Natural killer cell (primary cell): ENCODE measurements at regions not wholly inside any gene's neighbourhood (a gene's known extent, or its start where the extent isn't known, plus 50 kb on each side); places are given as distances from the start of the nearest gene placed in this dataset.

Source experiments
- ATAC-seq, 3 donors: fragments of 150-1000 bp in 2 of 3; fragments of 200-7000 bp in 1 of 3; cut with Tn5 transposase; 1 replicate in 1 of 3; 2 replicates in 2 of 3; pipeline ENCODE4 v1.10.0; 2021; ENCODE audit warnings: mild to moderate bottlenecking in 2 of 3, moderate library complexity in 2 of 3
- DNase-seq, 2 donors: peaks; one replicate each; pipeline versions ENCODE4 v3.0.0 to v3.0.0-alpha.2; 2013 to 2021; ENCODE audit warnings: mixed read lengths in 1 of 2
- H3K27ac ChIP-seq: one replicate; pipeline ENCODE4 v1.5.1; 2013; ENCODE audit warnings: mild to moderate bottlenecking, low read length
- H3K27me3 ChIP-seq: one replicate; pipeline ENCODE4 v1.6.1; 2013; ENCODE audit warnings: low read length; ENCODE audit not compliant: control insufficient read depth, insufficient read depth
- H3K36me3 ChIP-seq: one replicate; pipeline ENCODE4 v1.6.1; 2013; ENCODE audit warnings: low read length; ENCODE audit not compliant: control insufficient read depth, insufficient read depth
- H3K4me1 ChIP-seq: one replicate; pipeline ENCODE4 v1.6.1; 2013; ENCODE audit warnings: low read length; ENCODE audit not compliant: control insufficient read depth, insufficient read depth
- H3K4me3 ChIP-seq: one replicate; pipeline ENCODE4 v1.5.1; 2013; ENCODE audit warnings: low read length
- H3K9me3 ChIP-seq: one replicate; pipeline ENCODE4 v1.6.1; 2013; ENCODE audit warnings: low read length; ENCODE audit not compliant: control insufficient read depth, insufficient read depth
- H3K27ac Mint-ChIP-seq, 2 donors: one replicate each; pipeline ENCODE4 v1.8.0; 2022; ENCODE audit warnings: mild to moderate bottlenecking in 2 of 2, mixed read lengths in 2 of 2, moderate library complexity in 1 of 2
- H3K27me3 Mint-ChIP-seq, 2 donors: one replicate each; pipeline ENCODE4 v1.8.0; 2022; ENCODE audit warnings: low read depth in 2 of 2, mixed read lengths in 2 of 2
- H3K36me3 Mint-ChIP-seq: one replicate; pipeline ENCODE4 v1.8.0; 2022; ENCODE audit warnings: mixed read lengths
- H3K4me1 Mint-ChIP-seq, 2 donors: one replicate each; pipeline ENCODE4 v1.8.0; 2022; ENCODE audit warnings: mixed read lengths in 2 of 2
- H3K4me3 Mint-ChIP-seq: one replicate; pipeline ENCODE4 v1.8.0; 2022; ENCODE audit warnings: mild to moderate bottlenecking, moderate library complexity, mixed read lengths
- H3K9me3 Mint-ChIP-seq, 2 donors: one replicate each; pipeline ENCODE4 v1.8.0; 2022; ENCODE audit warnings: mixed read lengths in 2 of 2
- WGBS: methylation state at CpG from one replicate; pipeline ENCODE4 v1.1.7; 2013; ENCODE audit warnings: missing lambda C conversion rate; ENCODE audit not compliant: insufficient coverage; 5-methylcytosine and 5-hydroxymethylcytosine counted together
- intact Hi-C: fragments of 100-400 bp; cut with micrococcal nuclease; formaldehyde crosslinking; loops from one replicate; pipeline ENCODE4 v1.14.2; 2022
- TF ChIP-seq, protein P1 (sequence below): fragments of 200-600 bp; IDR thresholded peaks from one replicate; pipeline ENCODE4 v1.8.0; 2022; ENCODE audit warnings: antibody characterized with exemption

DNA sequence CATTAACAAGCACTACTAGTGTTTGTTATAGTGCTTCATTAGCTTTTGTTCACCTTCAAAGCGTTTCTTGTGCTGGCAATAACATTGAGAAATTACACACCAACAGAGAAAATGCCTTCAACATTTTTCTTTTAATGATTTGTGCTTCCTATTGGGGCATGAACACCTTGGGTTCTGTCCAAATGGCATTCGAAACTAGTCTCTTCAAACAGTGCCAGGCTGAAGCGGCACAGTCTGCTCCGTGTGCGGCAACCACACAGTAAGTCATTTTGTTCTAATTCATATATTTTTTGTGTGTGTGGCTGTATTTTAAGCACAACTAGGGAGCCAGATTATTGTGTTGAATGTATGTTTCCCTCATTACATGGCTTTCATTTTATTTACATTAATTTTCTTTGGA is 414.7 kb upstream of the SGCD start:
- Histone ChIP-seq H3K36me3 (no peaks in the 10 kb centered on the region), H3K9me3 (no peaks in the 10 kb centered on the region), H3K27ac (no peak overlapping the region), H3K4me1 (no peaks in the 10 kb centered on the region), H3K27me3 (no peaks in the 10 kb centered on the region), H3K4me3 (no peak overlapping the region)
- 84% methylated on average over 5 of the region's 5 CpGs for WGBS
- ATAC-seq (no peak), DNase-seq (no peak)
- intact Hi-C loops, result no loop called here
- H3K36me3 Mint-ChIP-seq, result no peaks in the 10 kb centered on the region
- TF ChIP-seq, protein P1, sequence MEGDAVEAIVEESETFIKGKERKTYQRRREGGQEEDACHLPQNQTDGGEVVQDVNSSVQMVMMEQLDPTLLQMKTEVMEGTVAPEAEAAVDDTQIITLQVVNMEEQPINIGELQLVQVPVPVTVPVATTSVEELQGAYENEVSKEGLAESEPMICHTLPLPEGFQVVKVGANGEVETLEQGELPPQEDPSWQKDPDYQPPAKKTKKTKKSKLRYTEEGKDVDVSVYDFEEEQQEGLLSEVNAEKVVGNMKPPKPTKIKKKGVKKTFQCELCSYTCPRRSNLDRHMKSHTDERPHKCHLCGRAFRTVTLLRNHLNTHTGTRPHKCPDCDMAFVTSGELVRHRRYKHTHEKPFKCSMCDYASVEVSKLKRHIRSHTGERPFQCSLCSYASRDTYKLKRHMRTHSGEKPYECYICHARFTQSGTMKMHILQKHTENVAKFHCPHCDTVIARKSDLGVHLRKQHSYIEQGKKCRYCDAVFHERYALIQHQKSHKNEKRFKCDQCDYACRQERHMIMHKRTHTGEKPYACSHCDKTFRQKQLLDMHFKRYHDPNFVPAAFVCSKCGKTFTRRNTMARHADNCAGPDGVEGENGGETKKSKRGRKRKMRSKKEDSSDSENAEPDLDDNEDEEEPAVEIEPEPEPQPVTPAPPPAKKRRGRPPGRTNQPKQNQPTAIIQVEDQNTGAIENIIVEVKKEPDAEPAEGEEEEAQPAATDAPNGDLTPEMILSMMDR, result no peak
- H3K27ac Mint-ChIP-seq, result no peak overlapping the region
- no peak overlapping the region for H3K4me3 Mint-ChIP-seq
- H3K9me3 Mint-ChIP-seq, result peaks cover 0 to 7% of the 10 kb centered on the region in 2 donors
- H3K4me1 Mint-ChIP-seq, result no peaks in the 10 kb centered on the region
- peaks cover 7 to 15% of the 10 kb centered on the region in 2 donors for H3K27me3 Mint-ChIP-seq

DNA sequence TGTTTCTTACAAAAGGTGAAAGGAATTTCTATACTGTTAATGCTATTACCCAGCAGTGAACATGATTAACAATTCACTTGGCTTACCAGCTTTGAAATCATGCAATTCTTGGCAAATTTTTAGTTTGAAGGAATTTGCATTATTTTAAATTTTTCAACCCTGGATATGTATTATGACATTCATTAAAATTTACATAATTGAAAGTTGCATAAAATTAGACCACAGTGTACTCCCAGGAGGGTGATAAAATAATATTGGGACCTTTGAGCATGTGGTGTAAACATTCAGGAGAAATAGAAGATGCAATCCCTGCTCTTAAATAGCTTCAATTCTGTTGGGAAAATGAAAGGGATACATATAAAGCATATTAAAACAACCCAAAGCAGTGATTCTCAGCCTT is 412.2 kb upstream of the SGCD start:
- no peak overlapping the region for H3K4me3 Mint-ChIP-seq
- no peak for ATAC-seq
- H3K4me1 Mint-ChIP-seq, result no peaks in the 10 kb centered on the region

DNA sequence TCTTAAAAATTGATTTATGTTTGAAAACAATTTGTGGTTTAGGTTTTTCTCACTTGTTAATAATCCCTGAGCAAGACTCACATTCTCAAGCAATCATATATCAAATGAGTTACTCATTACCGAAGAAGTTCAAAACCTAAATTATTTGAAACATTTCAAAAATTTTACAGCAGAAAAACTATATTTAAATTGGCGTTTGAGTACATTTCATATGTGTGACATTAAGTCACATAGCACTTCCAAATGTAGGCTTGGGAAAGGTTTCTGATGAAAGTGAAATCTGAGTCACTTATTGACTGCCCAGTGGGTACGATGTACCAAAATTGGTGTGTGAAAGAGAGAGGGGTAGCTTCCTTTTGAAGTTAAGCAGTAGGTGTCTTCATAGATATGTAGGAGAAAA is 411.4 kb upstream of the SGCD start:
- H3K36me3 ChIP-seq, result no peaks in the 10 kb centered on the region
- no peak overlapping the region for H3K27ac Mint-ChIP-seq
- H3K4me1 ChIP-seq, result no peaks in the 10 kb centered on the region
- DNase-seq (no peak), ATAC-seq (no peak)
- peaks cover 0 to 7% of the 10 kb centered on the region in 2 donors for H3K9me3 Mint-ChIP-seq
- H3K4me3 ChIP-seq, result no peak overlapping the region
- no peak overlapping the region for H3K27ac ChIP-seq
- H3K36me3 Mint-ChIP-seq, result no peaks in the 10 kb centered on the region
- no peaks in the 10 kb centered on the region for H3K9me3 ChIP-seq
- H3K27me3 ChIP-seq, result no peaks in the 10 kb centered on the region
- H3K27me3 Mint-ChIP-seq, result peaks cover 11 to 15% of the 10 kb centered on the region in 2 donors
- no peaks in the 10 kb centered on the region for H3K4me1 Mint-ChIP-seq
- intact Hi-C loops, result no loop called here
- no peak overlapping the region for H3K4me3 Mint-ChIP-seq
- WGBS, result 83% methylated on average over 2 of the region's 3 CpGs
- TF ChIP-seq, protein P1, result no peak

More for the DNA sequence above, 412.2 kb upstream of the SGCD start:
- H3K4me1 ChIP-seq, result no peaks in the 10 kb centered on the region
- Mint-ChIP-seq H3K9me3 (peaks cover 0 to 7% of the 10 kb centered on the region in 2 donors), H3K27me3 (peaks cover 7 to 15% of the 10 kb centered on the region in 2 donors), H3K27ac (no peak overlapping the region), H3K36me3 (no peaks in the 10 kb centered on the region)
- no peaks in the 10 kb centered on the region for H3K36me3 ChIP-seq
- no peak for DNase-seq
- H3K4me3 ChIP-seq, result no peak overlapping the region
- TF ChIP-seq, protein P1, result no peak
- no peaks in the 10 kb centered on the region for H3K9me3 ChIP-seq
- H3K27me3 ChIP-seq, result no peaks in the 10 kb centered on the region
- intact Hi-C loops, result no loop called here
- H3K27ac ChIP-seq, result no peak overlapping the region

DNA sequence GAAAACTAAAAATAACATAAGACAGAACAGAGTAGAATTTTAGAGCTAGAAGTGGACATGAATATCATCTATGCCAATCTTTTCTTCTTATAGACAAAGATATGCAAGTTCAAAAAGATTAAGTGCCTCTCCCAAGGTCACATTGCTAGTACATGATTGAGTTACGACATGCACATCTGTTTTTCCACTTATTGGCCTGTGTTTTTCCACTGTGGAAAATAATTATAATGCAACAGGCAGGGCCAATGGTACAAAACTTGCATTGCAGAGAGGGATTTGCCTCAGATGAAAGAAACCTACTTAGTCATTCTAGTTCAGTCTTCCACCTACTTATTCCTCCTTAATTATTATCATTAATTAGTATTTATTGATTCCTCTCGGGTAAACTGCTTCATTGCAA is 407.8 kb upstream of the SGCD start:
- intact Hi-C loops, result no loop called here
- Histone ChIP-seq H3K27ac (no peak overlapping the region), H3K36me3 (no peaks in the 10 kb centered on the region), H3K4me1 (no peaks in the 10 kb centered on the region), H3K4me3 (no peak overlapping the region), H3K27me3 (no peaks in the 10 kb centered on the region), H3K9me3 (no peaks in the 10 kb centered on the region)
- no peak overlapping the region for H3K27ac Mint-ChIP-seq
- no peaks in the 10 kb centered on the region for H3K9me3 Mint-ChIP-seq
- no peaks in the 10 kb centered on the region for H3K36me3 Mint-ChIP-seq
- DNase-seq (no peak), ATAC-seq (no peak)
- TF ChIP-seq, protein P1, result no peak
- no peaks in the 10 kb centered on the region for H3K4me1 Mint-ChIP-seq
- peaks cover 0 to 7% of the 10 kb centered on the region in 2 donors for H3K27me3 Mint-ChIP-seq
- no peak overlapping the region for H3K4me3 Mint-ChIP-seq
- WGBS, result 57% methylated on average over 2 of the region's 2 CpGs
